Hippocampal formation (tissue), 2 donors: ENCODE measurements at regions not wholly inside any gene's neighbourhood (a gene's known extent, or its start where the extent isn't known, plus 50 kb on each side); places are given as distances from the start of the nearest gene placed in this dataset.

Experiments
- DNase-seq, 2 donors: peaks; one replicate each; lab custom pipeline; 2025; lab: John Stamatoyannopoulos, UW

DNA sequence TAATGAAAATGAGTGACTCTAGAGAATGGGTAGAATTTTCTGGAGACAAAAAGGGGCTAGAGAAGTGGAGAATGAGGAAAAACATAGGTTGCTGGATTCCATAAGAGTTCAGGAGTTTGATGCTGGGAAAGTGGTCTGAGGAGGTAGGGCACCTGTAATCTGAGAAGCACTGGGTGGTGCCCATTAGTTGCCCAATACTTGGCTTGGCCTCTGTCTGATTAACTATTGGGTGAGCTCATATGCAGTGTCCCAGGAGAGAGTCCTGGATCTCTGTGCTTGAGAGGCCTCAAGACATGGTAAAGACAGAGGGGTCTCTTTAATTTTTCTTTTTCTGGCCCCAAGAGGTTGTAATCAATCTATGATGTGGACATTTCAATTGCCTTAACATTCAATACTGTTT, 390.1 kb downstream of the TDRD3 start:
- no peak for DNase-seq

DNA sequence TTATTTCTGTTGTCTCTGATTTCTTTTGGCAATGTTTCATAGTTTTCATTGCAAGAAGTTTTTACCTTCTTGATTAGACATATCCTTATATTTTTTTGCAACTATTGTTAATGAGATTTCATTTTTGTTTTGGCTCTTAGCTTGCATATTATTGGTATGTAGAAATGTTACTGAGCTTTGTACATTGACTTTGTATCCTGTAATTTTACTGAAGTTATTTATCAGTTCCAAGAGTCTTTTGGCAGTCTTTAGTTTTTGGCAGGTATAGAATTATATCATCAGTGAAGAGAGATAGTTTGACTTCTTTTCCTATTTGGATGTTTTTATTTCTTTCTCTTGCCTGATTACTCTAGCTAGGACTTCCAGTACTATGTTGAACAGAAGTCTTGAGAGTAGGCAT, 375.7 kb downstream of the TDRD3 start:
- no peak for DNase-seq

DNA sequence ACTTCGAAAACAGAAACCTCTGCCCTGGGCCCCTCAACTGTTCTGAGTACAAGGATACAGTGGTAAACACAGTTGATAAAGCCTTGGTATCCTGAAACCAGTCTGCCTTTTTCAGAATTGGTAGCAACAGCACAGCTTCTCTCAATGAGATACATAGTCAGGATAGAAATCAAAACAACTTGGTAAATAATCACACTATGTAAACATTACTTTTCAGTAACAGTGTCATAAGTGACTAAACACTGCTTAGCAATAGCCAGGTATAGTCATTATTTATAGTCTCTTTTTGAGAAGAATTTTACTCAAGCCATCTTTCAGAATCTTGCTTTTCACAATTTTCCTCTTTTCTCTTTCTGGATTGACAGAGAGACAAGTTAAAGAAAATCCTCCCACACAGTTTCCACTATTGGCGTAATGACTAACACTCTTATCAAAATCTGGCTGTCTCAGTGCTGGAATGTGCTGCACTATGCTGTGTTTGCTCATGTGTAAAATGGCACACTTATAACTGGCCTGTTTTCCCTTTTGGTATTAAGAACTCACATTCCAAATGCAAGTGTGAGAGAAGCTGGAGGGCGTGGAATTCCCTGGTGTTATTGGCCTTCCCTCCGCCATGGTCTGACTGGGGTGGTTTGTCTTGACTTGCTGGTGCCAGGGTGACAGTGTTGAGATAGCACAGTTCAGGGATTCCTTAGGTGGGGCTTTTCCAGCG, 368.8 kb downstream of the TDRD3 start:
- no peak for DNase-seq

DNA sequence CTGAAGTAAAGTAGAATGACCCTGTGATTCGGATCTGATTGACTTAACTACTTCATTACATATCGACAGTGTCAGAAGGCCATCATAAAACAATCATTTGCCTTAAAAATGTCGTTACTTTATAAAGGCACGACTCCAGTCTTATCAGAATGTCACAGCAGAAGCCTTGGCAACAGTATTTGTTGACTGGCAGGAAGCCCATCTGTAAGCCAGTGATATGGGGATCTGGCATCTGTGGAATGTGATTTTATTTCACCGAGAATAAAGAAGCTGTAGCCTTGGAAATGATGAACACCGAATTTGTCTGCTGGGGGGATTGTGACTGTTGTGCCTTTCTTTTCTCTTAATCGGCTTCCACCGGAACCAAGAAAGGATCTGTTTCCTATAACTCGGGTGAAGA, 362.5 kb downstream of the TDRD3 start:
- no peak for DNase-seq

DNA sequence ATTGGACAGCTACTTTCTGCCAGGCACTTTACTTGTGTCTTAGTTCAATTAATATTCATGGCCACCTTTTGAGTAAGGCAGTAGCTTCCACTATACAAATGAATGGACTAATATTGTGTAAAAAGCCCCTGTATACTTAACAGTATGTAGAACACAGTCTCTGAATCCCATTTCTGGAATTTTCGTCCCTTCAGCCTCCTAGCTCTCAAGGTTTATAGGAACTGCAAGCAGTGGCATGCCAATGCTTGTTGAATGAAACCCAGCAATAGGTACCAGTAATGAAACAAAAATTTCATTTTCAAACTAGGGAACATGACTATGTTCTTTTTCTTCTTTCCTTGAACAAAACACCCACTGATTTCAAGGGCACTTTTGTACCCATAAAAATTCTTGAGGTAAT, 361.6 kb downstream of the TDRD3 start:
- no peak for DNase-seq

DNA sequence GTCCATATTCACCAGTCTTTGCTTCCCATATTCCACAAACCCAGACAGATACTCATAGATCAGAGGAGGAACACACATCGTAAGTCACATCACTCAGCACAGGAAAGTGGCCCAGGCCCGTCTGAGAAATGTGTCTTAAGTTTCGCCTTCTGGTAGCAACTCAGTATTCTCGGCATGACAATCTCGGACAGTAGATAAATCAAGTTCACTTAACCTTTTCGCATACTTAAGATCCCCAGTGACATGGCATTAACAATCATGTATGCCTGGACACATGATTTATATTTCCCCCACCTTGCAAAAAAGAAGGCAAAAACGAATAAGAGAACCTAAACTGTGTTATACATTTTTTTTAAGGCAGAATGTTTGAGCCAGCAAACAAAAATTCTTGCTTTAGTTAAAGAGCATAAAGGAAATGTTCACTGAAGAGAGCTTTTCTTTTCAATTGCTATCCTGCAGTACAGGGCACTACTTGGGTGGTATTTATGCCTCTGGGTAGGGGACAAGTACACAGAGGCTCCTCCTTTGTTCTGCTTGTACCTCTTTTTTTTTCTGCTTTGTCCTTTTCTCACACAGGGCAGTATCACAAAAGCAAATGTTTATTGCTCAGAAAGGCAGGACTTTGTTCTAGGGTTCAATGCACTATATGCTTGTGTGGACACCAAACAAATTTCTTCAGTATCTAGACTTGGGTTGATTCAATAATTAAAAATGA, 360.6 kb downstream of the TDRD3 start:
- no peak for DNase-seq

DNA sequence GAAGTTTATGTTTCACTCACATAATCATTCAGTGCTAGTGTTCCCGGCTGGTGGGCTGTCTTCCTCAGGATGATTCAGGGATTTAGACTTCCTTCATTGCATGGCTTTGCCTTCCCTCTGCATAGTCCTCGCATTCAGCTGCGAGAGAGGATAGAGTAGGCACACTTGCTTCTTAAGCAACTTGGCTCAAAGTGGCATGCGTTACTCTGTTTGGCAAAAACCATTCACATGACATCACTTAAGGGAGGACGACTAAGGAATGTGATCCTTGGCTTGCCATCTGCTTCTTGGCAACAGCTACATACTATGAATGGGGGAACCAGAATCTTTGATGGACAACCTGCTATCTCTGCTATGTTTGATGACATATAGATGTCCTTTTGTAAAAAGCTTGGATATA, 359.3 kb downstream of the TDRD3 start:
- no peak for DNase-seq

DNA sequence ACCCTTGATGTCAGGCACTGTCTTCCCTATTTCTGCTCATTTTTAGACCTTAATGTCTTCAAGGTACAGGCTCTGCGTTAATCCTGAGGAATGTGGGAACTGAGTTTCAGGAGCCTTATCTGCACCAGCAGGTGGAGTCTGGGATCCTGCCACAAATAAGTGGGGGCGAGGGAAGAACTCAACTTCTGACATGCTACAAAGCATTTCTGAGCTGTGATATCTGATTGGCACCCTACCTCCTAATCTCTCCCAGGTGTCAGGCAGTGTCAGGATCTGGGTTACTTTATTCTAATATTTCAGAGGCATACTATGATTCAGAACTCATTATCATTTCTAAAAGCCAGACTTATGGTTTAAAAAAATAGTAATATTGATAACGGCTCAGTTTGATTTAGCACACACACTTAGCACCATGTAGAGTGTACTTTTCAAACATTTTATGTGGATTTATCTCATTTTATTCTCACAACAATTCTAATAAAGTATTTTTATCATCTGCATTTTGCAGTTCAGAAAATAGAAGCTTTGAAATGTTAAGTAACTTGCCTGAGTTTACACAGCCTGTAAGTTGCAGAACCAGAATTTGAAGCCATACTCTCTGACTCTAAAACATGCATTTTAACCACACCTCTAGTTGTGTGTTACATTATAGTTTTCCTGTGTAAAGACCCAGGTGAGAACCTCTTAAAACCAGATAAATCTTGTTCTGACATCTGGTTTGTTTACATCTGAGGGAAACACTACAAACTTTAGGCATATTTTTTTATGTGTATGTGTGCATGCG, 358.6 kb downstream of the TDRD3 start:
- DNase-seq = no peak

DNA sequence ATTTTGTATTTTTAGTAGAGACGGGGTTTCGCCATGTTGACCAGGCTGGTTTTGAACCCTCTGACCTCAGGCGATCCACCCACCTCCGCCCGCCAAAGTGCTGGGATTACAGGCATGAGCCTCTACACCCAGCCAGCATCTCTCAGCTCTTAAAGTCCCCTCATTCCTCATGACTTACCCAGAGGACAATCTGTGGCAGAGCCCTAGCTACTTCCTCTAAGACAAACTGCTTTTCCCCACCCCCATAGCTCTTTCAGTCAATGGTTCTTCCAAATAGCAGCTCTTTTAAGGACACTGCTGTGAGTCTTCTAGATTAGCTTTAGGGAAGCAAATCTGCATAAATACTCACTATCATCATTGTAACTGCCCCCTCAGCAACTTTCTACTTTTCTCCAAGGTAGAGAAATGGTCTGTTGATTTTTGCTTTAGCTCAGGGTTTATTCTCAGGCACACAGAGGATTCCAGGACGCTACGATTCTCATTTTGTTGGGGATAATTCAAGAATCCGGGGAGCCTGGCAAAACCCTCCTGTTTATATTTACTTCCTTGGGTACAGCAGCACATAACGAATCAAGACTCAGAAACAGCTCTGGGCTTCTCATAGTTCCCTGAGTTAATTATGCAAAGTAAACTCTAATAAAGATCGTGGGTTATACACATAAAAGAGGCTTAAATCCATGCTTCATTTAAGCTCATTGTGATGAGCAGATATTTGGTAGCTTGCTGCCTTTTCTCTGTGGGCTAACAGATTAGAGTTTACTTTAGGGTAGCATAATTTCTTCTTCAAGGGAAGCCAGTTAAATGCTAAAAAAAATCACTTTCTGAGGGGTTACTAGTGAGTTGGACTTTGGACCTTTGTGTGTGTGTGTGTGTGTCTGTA, 357.4 kb downstream of the TDRD3 start:
- no peak for DNase-seq

DNA sequence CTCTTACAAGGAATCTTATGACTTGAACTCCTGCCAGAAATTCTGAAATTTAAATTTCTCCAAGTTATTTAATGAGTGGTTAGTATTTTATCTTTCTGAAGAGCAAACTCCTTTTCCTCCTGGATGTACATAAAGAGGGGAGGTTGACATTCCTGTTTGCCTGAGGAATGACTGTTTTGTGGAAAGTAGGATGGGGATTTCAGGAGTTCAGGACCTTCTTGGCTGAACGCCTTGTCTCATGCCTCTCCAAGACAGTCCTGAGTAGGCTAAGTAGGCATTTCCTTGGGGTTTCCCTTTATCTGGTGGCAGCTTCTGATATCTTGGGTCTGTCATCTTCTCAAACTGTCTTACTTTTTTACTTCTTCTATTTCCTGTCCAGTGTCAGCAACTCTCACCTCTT, 356.6 kb downstream of the TDRD3 start:
- DNase-seq = no peak

DNA sequence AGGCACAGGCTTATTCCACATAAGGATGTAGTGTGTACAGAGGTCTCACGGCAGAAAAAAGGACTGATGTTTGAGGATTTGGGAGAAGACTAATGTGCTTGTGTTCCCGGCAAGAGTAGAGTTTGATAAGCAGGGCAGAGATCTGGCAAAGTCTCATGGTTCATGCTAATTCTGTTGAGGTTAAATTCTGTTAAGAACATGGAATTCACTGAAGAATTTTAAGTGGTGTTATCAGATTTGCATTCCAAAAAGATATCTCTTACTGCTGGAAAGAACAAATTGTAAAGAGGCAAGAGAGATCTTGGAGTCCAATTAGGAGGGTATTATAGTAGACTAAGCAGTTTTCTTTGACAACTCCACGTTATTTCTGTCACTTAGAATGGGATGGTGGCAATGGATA, 348.3 kb downstream of the TDRD3 start:
- DNase-seq = no peak

DNA sequence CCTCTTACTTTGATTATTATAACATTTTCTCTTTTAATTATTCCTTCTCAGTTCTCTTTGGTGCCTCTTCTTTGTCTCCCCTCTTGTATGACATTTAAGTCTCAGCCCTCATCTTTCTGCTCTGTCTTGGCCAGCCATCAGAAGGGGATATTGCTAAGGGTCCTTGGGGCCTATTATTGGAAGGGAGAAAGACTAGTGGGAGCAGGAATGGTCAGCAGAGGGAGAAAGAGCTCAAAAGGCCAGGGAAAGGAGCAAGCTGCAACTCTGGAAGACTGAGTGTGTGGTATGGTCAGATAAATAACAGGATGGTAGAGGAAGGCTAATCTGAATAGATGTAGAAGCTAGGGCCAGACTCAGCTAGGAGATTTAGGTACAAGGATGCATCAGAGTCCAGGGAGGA, 336.9 kb downstream of the TDRD3 start:
- no peak for DNase-seq

DNA sequence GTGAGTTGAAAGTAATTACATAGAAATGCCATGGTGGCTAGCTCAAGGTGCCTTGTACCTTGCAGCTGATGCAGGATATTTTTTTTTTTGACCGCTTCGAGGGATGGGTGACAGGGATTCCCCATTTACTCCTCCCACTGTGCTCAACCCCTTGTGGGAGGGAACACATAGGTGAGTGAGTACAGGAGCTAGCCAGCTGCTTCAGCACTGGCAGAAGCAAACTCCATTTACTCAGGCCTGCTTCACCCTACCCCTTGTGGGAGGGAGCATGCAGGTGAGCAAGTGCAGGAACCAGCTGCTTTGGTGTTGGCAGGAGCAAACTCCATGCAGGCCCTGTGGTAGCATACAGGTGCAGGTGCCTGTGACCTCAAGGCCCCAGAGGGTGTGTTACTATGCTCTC, 330.1 kb downstream of the TDRD3 start:
- DNase-seq = no peak

DNA sequence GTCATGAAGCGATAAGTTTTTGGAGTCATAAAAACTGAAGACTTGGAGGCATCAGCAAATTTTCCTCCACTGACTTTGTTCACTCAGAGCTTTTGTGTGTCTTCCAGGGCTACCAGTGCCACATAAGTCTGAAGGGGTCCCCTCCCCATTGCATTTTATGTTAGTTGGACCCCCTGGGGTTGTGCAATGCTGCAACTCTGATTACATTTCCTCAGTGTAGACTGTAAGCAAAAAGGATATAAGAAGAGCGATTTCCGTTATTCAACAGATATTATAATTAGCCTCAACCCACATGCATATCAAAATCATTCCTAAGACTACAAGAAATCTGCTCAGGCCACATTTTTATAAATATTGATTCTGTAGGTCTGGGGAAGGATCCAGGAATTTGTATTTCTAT, 324.0 kb downstream of the TDRD3 start:
- no peak for DNase-seq

DNA sequence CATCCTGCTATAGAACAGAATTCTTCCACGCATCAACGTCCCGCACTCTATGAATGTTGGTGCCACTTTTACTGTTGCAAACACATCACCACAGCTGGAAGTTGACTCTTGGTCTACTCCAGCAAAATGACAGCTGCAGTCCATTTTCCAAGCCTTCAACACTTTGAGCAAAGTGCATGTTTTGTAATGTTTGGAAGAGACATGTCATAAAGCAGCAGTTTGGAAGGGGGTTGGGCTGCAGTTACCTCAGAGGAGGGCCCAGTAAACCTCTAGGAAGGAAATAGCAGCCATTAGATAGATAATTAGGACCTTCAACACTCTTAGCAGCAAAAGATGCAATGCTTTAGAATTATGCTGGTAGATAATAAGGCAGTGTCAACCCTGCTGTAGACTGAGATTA, 323.6 kb downstream of the TDRD3 start:
- no peak for DNase-seq

DNA sequence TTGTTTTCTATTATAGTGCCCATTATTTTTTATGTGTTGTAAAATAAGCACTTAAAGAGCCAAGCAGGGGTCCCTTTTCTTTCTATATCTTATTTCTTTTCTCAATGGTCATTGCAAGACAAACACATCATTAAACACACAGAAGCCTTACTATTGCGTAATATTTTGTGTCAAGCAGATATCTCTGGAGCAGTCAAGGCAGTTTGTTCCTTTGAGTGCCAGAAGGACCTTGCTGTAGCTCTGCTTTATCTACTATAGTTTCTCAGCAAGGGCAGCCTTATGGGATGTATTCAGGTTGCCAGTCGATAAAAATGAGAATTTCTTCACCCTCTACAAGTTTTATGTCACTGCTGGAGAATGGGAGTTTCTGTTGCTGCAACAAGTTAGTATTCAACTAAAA, 319.3 kb downstream of the TDRD3 start:
- no peak for DNase-seq

DNA sequence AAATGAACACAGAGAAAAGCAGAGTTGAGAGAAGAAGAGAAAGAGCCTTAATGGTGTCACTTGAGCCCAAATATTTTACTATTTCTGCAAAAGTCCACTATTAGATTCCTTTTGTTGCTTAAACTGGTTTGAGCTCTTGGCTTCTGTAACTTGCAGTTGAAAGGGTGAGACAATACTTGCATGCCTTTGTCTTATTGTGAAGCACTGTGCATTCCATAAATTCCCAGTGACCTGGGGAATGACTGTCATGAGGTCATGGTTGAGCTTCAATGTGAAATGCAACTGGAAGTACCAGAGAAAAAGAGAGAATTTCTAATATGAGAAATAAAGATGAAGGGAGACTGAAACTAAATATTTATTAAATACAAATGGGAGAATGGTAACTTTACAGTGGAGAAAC, 310.9 kb downstream of the TDRD3 start:
- no peak for DNase-seq

DNA sequence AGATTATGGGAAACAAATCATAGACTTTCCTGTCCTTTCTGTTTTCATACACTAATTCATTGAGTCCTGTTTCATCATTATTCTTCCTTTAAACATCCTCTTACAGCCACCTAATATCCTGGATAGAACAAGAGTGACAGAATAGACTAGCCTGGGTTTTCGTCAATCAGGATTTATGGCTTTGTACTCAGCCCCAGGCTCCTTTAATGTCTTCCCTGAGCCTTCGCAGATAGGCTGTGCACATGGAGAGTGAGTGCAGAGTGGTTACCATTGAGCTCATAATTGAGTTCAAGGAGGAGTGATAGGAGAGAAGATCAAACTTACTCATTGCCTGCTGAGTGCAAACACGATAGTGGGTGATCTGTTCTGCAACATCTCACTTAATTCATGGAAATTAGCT, 304.9 kb downstream of the TDRD3 start:
- DNase-seq = no peak

DNA sequence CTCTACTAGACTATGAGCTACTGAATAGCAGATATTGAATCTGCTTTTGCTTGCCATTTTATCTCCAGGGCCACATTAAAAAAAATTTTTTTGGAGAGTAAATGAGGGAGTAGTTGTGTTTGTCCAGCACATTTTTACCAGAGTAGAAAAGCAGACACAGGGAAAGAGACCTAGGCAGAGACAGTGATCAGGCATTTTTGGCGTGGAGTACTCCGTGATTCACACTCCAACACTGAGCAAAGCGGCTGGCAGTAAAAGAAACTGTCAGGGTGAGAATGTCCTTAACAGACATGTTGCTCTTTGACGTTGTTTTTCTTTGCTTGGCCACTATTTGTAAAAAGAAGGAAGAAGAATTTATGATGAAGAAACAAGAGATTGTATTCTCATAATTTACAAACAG, 304.0 kb downstream of the TDRD3 start:
- DNase-seq = no peak

DNA sequence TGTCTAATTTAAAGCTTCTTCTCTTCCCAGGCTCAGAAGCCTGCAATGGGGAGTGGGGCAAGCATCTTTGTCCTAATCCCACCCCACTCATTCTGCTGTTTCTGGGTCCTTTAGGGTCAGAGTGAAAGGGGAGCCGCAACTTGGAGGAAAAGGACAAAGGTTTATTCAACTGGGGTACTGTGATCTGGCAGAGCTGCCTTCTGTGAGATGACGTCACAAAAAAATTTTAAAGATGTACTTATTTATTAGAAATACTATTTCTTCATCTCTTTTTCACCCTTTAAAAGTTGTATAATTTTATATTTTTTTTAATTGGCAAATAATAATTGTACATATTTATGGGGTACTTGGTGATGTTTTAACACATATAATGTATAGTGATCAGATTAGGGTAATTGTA, 302.6 kb downstream of the TDRD3 start:
- no peak for DNase-seq

DNA sequence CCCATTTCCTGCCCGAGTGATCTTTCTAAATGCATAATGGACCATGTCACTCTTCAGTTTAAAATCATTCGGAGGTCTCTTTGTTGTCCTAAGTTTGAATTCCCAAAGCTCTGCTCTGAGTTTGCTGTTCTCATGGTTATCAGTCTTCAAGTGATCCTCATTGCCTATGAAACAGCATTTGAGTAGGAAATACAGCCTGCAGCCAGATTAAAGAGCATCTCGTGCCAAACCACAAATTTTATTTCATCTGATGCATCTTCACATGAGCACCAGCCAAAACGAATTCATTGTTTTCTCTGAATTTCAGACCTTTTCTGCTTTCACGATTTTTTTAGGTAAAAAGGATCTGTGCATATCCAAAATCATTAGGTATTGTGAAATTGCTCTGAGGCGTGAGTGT, 299.6 kb downstream of the TDRD3 start:
- DNase-seq = no peak

DNA sequence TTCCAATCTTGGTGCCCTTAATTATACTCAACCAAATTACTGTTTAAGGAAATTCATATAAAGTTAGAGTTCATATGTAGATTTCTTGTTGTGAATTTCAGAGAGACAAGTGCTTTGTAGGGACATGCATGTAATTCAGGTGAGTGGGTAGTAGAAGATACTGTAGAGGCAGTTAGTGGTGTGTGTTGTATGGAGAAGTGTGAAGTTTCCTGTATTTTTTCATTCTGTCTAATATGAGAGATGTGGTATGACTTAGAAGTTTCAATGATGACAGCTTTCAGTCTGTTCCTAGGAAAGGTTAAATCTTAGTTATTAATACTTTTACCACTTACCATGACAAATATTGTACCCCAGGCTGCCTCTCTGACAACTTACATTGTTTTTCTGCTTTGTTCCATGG, 294.2 kb downstream of the TDRD3 start:
- no peak for DNase-seq
